DND-41 (cell line): ENCODE measurements at regions not wholly inside any gene's neighbourhood (a gene's known extent, or its start where the extent isn't known, plus 50 kb on each side); places are given as distances from the start of the nearest gene placed in this dataset.

Experiments
- CTCF ChIP-seq: IDR thresholded peaks from 2 replicates; pipeline ENCODE4 v1.5.1; 2012; ENCODE audit warnings: borderline replicate concordance, low read length, moderate library complexity, mild to moderate bottlenecking; ENCODE audit not compliant: poor library complexity, severe bottlenecking; ENCODE audit errors: extremely low read depth
- EZH2 ChIP-seq: IDR thresholded peaks from 3 replicates; pipeline ENCODE4 v1.6.1; 2012; ENCODE audit warnings: borderline replicate concordance, low read depth, mild to moderate bottlenecking, moderate library complexity, low read length, inconsistent platforms; ENCODE audit not compliant: severe bottlenecking

DNA sequence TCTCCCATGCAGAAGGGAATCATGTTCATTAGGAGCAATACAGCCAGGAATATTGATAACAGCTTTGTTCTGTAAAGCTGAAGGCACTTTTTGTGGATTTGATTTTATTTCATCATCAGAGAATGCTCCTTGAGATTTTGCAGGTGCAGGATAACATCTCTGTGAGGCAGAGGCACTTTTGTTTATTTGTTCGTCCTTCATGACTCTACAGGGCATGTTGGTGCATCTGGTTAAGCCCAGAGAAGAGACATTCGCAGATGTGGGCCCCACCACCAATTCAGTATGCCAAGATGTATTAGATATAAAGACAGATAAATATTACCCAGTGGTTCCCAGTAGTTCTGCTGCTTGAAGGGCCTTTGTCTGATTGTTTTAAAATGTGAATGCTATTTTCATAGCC is 368.1 kb upstream of the SEMA6D start:
- TF ChIP-seq CTCF (no peak), EZH2 (no peak)
